ENCODE measurements at regions not wholly inside any gene's neighbourhood (a gene's known extent, or its start where the extent isn't known, plus 50 kb on each side); places are given as distances from the start of the nearest gene placed in this dataset.

DNA sequence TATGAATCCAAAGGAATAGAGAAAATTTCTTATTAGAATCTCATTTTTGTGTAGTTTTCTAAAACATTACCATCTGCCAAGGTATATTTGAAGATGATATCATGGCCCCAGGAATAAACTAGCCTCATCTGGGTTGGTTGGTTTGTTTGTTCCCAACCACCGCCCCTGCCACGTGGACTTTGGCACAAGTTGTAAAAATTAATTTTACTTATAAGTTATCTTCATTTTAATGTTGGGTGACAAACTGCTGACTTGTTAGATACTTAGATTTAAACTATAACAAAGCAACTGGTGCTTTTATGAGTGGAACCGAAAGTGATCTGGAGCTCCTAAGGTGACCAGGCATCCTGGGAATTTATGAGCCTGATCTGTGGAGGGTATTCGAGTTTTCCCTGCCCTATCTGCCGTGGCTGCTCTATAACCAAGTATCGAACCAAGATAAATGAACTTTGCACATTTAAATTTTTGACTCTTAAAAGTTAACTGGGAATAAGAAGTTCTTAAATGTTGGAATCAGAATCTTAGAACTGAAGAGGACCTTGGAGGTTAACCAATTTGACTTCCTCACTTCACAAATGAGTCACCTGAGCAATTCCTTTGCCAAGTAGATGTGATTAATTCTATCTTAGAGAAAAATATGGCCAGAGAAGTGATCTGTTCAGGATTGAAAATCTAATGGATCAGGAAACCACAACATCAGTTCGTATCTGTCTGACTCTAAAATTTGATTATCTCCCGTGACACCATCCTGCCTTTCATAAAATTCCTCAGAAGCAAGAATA, 129.1 kb upstream of the ARHGAP42 start:
- ChIA-PET POLR2A (no interaction called here), CTCF (ENCODE audit: low intra/inter-chr PET ratio, low total read pairs) (no interaction called here)
- Histone ChIP-seq H3K27me3 (ENCODE audit: control insufficient read depth in 1 of 2, insufficient read depth in 2 of 2, low read length in 2 of 2) (no peaks in the 10 kb centered on the region), H3K4me1 (ENCODE audit: insufficient read depth, low read length) (no peaks in the 10 kb centered on the region), H3K9ac (ENCODE audit: insufficient read depth, low read depth, low read length) (no peak overlapping the region), H3K4me3 (replicated peaks in 1 of 3; ENCODE audit: insufficient read depth in 1 of 3, low read depth in 2 of 3, low read length in 3 of 3) (no peak overlapping the region), H3K27ac (ENCODE audit: extremely low read length, insufficient read depth, low read length) (no peak overlapping the region), H3K79me2 (ENCODE audit: insufficient read depth, low read length) (no peaks in the 10 kb centered on the region), H3K4me2 (ENCODE audit: low read depth, low read length) (no peak overlapping the region), H2AFZ (ENCODE audit: low read length) (no peak overlapping the region), H4K20me1 (ENCODE audit: insufficient read depth, low read length) (no peaks in the 10 kb centered on the region), H3K9me3 (ENCODE audit: low read length) (no peaks in the 10 kb centered on the region), H3K36me3 (replicated peaks in 1 of 2; ENCODE audit: control insufficient read depth in 1 of 2, insufficient read depth in 2 of 2, low read length in 2 of 2) (no peaks in the 10 kb centered on the region)
- ATAC-seq (no peak), FAIRE-seq (no peak), DNase-seq (ENCODE audit: low spot score) (no peak)
- TF ChIP-seq ZNF333 (CRISPR knock-in tag; IDR thresholded peaks at IDR 0.05; ENCODE audit: borderline replicate concordance) (no peak), ZNF44 (CRISPR knock-in tag; IDR thresholded peaks at IDR 0.05) (no peak), ZNF432 (CRISPR knock-in tag; IDR thresholded peaks at IDR 0.05; ENCODE audit: borderline replicate concordance) (no peak), ZNF205 (CRISPR knock-in tag; IDR thresholded peaks at IDR 0.05) (no peak), ZNF775 (CRISPR knock-in tag; IDR thresholded peaks at IDR 0.05; ENCODE audit: borderline replicate concordance) (no peak), CHD4 (IDR thresholded peaks at IDR 0.05; ENCODE audit: borderline replicate concordance, low read length) (no peak), ZKSCAN8 (CRISPR knock-in tag; IDR thresholded peaks at IDR 0.05; ENCODE audit: borderline replicate concordance) (no peak), MXD4 (CRISPR knock-in tag; IDR thresholded peaks at IDR 0.05) (no peak), ZNF577 (CRISPR knock-in tag; IDR thresholded peaks at IDR 0.05; ENCODE audit: borderline replicate concordance, low read depth) (no peak), SAP130 (CRISPR knock-in tag; IDR thresholded peaks at IDR 0.05; ENCODE audit: low read depth) (no peak), ZBTB7B (CRISPR knock-in tag; IDR thresholded peaks at IDR 0.05) (no peak), ZNF160 (CRISPR knock-in tag; IDR thresholded peaks at IDR 0.05) (no peak)
- TF ChIP-seq, protein P1, sequence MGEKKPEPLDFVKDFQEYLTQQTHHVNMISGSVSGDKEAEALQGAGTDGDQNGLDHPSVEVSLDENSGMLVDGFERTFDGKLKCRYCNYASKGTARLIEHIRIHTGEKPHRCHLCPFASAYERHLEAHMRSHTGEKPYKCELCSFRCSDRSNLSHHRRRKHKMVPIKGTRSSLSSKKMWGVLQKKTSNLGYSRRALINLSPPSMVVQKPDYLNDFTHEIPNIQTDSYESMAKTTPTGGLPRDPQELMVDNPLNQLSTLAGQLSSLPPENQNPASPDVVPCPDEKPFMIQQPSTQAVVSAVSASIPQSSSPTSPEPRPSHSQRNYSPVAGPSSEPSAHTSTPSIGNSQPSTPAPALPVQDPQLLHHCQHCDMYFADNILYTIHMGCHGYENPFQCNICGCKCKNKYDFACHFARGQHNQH (CRISPR knock-in tag; IDR thresholded peaks at IDR 0.05): no peak
- TF ChIP-seq, protein P2, sequence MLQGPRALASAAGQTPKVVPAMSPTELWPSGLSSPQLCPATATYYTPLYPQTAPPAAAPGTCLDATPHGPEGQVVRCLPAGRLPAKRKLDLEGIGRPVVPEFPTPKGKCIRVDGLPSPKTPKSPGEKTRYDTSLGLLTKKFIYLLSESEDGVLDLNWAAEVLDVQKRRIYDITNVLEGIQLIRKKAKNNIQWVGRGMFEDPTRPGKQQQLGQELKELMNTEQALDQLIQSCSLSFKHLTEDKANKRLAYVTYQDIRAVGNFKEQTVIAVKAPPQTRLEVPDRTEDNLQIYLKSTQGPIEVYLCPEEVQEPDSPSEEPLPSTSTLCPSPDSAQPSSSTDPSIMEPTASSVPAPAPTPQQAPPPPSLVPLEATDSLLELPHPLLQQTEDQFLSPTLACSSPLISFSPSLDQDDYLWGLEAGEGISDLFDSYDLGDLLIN (CRISPR knock-in tag; IDR thresholded peaks at IDR 0.05; ENCODE audit: borderline replicate concordance): no peak
- TF ChIP-seq, protein P3, sequence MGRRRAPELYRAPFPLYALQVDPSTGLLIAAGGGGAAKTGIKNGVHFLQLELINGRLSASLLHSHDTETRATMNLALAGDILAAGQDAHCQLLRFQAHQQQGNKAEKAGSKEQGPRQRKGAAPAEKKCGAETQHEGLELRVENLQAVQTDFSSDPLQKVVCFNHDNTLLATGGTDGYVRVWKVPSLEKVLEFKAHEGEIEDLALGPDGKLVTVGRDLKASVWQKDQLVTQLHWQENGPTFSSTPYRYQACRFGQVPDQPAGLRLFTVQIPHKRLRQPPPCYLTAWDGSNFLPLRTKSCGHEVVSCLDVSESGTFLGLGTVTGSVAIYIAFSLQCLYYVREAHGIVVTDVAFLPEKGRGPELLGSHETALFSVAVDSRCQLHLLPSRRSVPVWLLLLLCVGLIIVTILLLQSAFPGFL (CRISPR knock-in tag; IDR thresholded peaks at IDR 0.05): no peak
- TF ChIP-seq, protein P4, sequence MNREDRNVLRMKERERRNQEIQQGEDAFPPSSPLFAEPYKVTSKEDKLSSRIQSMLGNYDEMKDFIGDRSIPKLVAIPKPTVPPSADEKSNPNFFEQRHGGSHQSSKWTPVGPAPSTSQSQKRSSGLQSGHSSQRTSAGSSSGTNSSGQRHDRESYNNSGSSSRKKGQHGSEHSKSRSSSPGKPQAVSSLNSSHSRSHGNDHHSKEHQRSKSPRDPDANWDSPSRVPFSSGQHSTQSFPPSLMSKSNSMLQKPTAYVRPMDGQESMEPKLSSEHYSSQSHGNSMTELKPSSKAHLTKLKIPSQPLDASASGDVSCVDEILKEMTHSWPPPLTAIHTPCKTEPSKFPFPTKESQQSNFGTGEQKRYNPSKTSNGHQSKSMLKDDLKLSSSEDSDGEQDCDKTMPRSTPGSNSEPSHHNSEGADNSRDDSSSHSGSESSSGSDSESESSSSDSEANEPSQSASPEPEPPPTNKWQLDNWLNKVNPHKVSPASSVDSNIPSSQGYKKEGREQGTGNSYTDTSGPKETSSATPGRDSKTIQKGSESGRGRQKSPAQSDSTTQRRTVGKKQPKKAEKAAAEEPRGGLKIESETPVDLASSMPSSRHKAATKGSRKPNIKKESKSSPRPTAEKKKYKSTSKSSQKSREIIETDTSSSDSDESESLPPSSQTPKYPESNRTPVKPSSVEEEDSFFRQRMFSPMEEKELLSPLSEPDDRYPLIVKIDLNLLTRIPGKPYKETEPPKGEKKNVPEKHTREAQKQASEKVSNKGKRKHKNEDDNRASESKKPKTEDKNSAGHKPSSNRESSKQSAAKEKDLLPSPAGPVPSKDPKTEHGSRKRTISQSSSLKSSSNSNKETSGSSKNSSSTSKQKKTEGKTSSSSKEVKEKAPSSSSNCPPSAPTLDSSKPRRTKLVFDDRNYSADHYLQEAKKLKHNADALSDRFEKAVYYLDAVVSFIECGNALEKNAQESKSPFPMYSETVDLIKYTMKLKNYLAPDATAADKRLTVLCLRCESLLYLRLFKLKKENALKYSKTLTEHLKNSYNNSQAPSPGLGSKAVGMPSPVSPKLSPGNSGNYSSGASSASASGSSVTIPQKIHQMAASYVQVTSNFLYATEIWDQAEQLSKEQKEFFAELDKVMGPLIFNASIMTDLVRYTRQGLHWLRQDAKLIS (CRISPR knock-in tag; IDR thresholded peaks at IDR 0.05): no peak
- intact Hi-C loops (cut with micrococcal nuclease; ENCODE audit: unreplicated experiment) (no loop called here), in situ Hi-C loops (cut with HindIII; ENCODE audit: extremely low pct_ligation_motif_present, low pct_unique_long_range_greater_than_20kb) (no loop called here)
- BruUV-seq (replicated peaks): no TSS peak
- 18% methylated on average over 8 of the region's 8 CpGs for WGBS (ENCODE audit: low lambda C conversion rate)
